ENCODE measurements at regions not wholly inside any gene's neighbourhood (a gene's known extent, or its start where the extent isn't known, plus 50 kb on each side); places are given as distances from the start of the nearest gene placed in this dataset.
"Not testable (repeated sequence)": the region's sequence is repeated elsewhere in the genome, so short reads cannot be mapped to it uniquely, and the experiment has no call there.

GRCh38 chr5:87735923-87736322 lies 323.2 kb upstream of the CCNH start:
- DNase-seq: no peak

DNA sequence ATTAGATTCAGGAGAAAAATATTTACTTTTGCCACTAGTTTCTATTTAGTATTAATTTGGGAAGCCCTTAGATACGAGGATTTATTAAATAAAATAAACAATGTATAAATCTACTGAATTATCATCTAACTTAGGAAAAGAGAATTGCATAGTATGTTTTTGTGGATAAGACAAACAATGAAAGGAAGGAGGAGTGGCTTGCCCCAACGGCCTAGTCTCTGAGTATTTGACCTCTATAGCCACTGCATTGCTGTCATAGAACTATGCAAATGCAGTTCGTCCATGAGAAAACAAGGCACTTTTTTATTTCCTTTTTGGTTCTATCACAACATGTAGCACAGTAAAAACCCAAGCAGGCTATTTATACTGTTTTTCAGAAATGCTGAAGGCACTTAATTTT lies 321.2 kb upstream of the CCNH start:
- no peak for DNase-seq

DNA sequence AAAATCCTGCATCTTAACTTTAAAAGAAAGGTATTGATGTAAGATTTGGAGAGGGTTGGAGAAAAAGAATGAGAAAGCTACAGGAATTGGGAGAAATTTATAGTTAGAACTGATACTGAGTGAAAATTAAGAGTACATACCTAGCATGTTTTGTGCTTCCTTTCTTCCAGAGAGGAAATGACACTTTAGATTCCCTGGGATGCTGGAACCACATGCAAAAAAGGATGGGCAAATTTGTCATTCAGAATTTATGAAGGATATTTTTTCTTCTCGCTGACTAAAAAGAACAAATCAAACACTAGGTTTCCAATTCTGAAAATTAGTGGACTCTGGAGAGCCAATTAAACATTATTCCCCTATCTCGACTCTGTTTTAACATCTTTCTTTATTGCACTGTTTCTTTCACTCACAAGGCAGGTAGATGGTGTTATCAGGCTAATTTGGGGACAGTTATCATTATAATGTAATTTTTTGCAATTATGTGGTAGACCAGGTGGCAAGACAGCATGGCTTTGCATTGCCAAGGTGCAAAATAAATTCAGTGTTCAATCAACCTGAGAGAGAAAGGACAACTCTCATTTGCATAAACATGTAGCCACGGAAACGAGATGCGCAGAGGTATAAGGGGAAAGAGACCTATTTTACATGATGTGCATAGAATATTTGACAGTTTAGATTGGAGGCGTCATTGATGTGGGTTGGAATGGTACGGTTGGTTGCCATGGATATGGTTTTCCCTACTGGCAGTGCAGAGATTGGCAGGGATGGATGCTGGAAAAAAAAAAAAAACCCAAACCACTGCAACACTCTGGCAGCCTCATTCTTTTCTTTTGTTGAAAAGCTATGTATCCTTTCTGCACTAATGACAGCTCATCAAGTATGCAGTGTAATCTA lies 320.4 kb upstream of the CCNH start:
- DNase-seq: no peak

DNA sequence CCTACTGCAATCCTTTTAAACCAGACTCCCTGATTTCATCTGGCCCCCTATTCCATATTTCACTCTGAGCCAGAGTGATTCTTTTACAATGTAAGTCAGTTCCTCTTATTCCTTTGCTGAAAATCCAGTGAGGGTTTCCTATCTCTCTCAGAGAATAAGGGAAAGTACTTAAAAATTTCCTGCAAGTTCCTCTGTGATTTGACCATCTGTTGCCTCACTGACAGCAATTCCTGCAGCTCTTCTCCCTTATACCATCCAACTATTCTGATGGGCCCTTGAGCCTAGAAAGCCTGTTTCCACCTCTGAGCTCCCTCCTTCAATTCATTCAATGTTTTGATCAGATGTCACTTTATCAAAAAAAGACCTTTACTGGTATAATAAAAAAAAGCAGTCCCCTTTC lies 317.1 kb upstream of the CCNH start:
- no peak for DNase-seq

- no peak for DNase-seq
These were observed 309.6 kb upstream of the CCNH start for GRCh38 chr5:87722286-87722685.

- not testable (repeated sequence) for DNase-seq
These were observed 305.6 kb upstream of the CCNH start for GRCh38 chr5:87718224-87718925.

- no peak for DNase-seq
These were observed 305.0 kb upstream of the CCNH start for GRCh38 chr5:87717761-87718160.

GRCh38 chr5:87705876-87706275 lies 293.1 kb upstream of the CCNH start:
- no peak for DNase-seq

DNA sequence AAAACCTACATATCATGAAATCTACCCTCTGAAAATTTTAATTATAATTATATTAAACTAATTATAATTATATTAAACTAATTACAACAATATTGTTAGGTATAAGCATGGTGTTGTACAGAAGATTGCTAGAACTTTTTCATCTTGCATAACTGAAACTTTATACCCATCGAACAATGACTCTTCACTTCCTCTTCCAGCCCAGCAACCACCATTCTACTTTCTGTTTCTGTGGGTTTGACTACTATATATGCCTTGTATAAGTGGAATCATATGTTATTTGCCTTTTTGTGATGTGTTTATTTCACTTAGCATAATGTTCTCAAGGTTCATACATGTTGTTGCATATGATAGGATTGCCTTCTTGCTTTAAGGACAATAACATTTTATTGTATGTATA lies 274.2 kb upstream of the CCNH start:
- DNase-seq: no peak

GRCh38 chr5:87686018-87686417 lies 273.3 kb upstream of the CCNH start:
- DNase-seq: no peak

GRCh38 chr5:87674235-87674634 lies 261.5 kb upstream of the CCNH start:
- DNase-seq: no peak

DNA sequence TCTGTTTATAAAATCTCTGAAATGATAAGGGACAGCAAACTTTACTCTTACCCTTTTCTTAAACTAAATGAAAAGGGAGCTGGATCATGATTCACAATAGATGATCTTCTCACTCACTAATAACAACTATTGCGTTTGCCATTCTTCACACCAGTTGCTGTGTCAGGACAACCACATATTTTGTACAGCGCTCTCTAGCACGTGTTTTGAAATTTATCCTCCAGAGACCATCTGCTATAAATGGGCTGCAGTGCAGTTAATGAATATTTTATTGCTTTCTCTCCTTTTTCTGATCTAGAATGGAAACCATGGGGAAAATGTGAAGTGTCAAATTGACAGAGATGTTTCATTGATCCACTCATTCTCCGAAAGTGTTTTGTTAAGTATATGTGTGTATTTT lies 258.4 kb upstream of the CCNH start:
- DNase-seq: no peak

GRCh38 chr5:87665166-87665565 lies 252.4 kb upstream of the CCNH start:
- DNase-seq: no peak

DNA sequence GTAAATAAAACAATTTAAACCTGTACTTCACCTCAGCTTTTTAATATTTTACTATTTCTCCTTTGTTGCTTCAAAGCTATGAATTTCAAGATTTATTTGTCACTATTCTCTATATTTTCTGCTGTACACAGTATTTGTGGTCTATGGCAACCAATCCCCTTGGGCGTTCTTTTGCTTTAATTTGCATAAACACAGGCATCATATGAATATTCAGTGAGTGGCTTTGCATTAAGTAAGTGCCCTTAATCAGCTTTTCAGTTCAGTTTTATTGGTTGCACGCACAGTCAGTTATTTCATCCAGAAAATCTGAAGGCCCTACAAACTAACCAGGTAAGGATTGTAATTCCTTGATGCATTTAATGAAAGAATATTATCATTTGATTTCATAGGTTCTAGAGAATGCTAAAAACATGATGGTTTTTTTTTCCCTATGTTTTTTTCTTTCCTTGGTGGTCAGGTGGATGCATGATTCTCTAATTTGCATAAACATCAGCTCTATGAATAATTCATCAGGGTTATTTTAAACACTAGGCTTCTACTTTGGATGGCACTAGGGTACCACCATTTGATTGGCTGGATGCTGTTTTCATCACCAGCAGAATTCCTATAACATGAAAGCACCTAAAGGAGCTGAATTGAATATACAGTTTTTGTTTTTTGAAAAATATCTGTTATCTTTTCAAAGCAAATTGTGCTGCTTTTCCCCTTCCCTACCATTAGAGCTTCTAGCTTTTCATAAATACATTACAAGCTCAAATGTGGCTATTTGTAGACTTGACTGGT lies 249.2 kb upstream of the CCNH start:
- no peak for DNase-seq

GRCh38 chr5:87653242-87653641 lies 240.5 kb upstream of the CCNH start:
- DNase-seq: no peak

- DNase-seq: no peak
These were observed 237.6 kb upstream of the CCNH start for GRCh38 chr5:87650284-87650683.

DNA sequence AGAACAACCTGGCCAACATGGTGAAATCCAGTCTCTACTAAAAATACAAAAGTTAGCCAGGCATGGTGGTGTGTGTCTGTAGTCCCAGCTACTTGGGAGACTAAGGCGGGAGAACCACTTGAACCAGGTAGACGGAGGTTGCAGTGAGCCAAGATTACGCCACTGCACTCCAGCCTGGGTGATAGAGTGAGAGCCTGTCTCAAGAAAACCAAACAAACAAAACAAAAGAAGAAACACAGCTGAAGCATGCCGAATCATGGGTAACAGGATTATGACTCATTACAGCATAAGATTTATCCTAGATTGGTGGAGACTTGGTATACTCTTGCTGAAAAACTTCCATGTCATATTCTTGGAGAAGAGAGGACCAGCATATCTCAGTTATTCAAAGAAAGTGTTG lies 236.7 kb upstream of the CCNH start:
- DNase-seq: no peak

DNA sequence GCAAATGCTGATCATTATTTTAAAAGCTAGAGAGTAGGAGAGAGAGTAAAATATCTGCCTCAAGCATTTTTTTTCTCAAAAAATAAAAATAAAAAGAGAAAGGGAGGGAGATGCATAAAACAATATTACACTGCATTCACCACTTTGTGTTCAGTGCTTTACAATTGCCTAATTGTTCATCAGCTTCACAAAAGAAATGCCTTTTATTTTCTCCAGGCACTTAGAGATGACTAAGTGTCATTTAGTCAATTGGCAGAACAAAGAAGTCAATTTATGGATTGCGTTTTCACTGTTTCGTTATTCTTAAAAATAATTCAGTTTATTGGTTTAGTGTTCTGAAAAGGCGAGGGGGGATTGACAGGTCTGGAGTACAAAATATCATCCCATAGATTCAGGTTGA lies 232.5 kb upstream of the CCNH start:
- DNase-seq: no peak

DNA sequence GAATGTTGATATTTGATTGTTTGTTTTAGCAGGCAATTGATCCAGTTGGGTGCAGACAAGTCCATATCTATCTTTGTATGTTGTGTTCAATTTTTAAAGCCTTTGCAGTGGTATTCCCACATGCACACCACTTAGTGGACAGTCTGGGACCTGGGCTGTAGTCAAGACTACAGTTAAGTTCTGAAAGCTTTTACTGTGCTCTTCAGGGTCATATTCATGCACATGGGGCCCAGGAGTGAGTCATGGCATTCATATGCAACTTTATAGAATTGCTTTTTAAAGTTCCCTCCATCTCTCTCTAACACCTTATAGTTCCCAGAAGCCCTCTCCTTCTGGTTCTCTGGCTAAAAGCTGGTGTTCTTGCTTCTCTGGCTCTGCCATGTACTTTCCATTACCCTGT lies 228.2 kb upstream of the CCNH start:
- no peak for DNase-seq

GRCh38 chr5:87627363-87627762 lies 214.6 kb upstream of the CCNH start:
- DNase-seq: no peak

GRCh38 chr5:87608385-87608784 lies 195.7 kb upstream of the CCNH start:
- DNase-seq: no peak

DNA sequence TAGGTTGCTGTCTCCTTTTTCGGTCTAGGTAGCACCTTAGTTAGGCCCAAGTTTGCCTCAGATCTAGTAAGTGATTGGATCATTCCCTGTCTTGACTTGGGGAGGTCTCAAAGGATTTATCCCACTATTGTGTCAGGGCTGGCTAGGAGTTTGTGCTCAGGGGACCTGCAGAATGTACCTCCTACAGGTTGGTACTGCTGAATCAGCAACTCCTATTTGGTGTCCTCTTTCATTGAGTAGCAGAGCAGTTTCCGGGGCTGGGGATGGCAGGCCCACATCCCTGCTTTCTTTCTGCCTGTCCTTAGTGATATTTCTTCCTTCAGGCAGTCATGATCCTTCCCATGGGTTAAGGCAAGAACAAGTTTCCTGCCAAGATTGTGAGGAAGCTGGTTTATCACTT lies 192.9 kb upstream of the CCNH start:
- no peak for DNase-seq

DNA sequence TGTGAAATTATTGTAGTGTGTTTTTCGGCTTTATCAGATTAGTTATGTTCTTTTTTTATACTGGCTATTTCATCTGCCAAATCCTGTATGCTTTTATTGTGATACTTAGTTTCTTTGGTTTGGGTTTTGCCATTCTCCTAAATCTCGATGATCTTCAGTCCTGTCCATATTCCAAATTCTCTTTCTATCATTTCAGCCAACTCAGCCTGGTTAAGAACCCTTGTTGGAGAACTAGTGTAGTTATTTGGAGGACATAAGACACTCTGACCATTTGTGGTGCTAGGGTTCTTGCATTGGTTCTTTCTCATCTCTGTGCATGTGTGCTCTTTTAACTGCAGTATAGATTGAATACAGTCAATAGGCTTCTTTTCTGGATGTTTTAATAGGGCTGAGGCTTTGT lies 187.0 kb upstream of the CCNH start:
- DNase-seq: no peak

DNA sequence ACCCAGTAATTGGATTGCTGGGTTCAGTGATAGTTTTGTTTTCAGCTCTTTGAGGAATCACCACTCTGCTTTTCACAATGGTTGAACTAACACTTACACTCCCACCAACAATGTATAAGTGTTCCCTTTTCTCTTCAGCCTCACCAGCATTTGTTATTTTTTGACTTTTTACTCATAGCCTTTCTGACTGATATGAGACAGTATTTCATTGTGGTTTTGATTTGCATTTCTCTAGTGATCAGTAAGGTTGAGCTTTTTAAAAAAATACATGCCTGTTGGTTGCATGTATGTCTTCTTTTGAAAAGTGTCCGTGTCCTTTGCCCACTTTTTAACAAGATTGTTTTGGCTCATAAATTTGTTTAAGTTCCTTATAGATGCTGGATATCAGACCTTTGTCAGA lies 185.7 kb upstream of the CCNH start:
- no peak for DNase-seq

All from SHP77 (cell line).